Effector memory CD8-positive, alpha-beta T cell (primary cell): ENCODE measurements at regions not wholly inside any gene's neighbourhood (a gene's known extent, or its start where the extent isn't known, plus 50 kb on each side); places are given as distances from the start of the nearest gene placed in this dataset.

Experiments used
- ATAC-seq: fragments of 150-1000 bp; cut with Tn5 transposase; replicated peaks from 2 replicates; pipeline ENCODE4 v1.10.0; 2021; ENCODE audit warnings: mild to moderate bottlenecking, moderate library complexity
- DNase-seq, 3 experiments: peaks; one replicate each; pipeline ENCODE4 v3.0.0; 2021
- H3K27ac Mint-ChIP-seq, 2 donors: one replicate each; pipeline ENCODE4 v1.8.0; 2022; ENCODE audit warnings: mild to moderate bottlenecking in 2 of 2, mixed read lengths in 2 of 2, moderate library complexity in 2 of 2
- H3K27me3 Mint-ChIP-seq, 2 donors: one replicate each; pipeline ENCODE4 v1.8.0; 2022; ENCODE audit warnings: mixed read lengths in 2 of 2
- H3K36me3 Mint-ChIP-seq: one replicate; pipeline ENCODE4 v1.8.0; 2022; ENCODE audit warnings: mild to moderate bottlenecking, moderate library complexity, mixed read lengths; ENCODE audit not compliant: insufficient read depth
- H3K4me1 Mint-ChIP-seq, 2 donors: one replicate each; pipeline ENCODE4 v1.8.0; 2022; ENCODE audit warnings: low read depth in 2 of 2, mixed read lengths in 2 of 2
- H3K4me3 Mint-ChIP-seq, 2 donors: one replicate each; pipeline ENCODE4 v1.8.0; 2022; ENCODE audit warnings: mild to moderate bottlenecking in 2 of 2, mixed read lengths in 2 of 2, moderate library complexity in 2 of 2
- H3K9me3 Mint-ChIP-seq, 2 donors: one replicate each; pipeline ENCODE4 v1.8.0; 2022; ENCODE audit warnings: mixed read lengths in 2 of 2

GRCh38 chr10:43949351-43949750 lies 300.7 kb upstream of the ZNF32 start:
- Mint-ChIP-seq H3K4me3 (no peak overlapping the region), H3K4me1 (no peaks in the 10 kb centered on the region), H3K36me3 (no peaks in the 10 kb centered on the region), H3K27ac (no peak overlapping the region), H3K9me3 (no peaks in the 10 kb centered on the region), H3K27me3 (peaks cover 25 to 26% of the 10 kb centered on the region in 2 donors)
- ATAC-seq (no peak), DNase-seq (no peak)

- ATAC-seq (no peak), DNase-seq (no peak)
- no peak overlapping the region for H3K27ac Mint-ChIP-seq
- H3K4me3 Mint-ChIP-seq, result no peak overlapping the region
- H3K9me3 Mint-ChIP-seq, result no peaks in the 10 kb centered on the region
- H3K36me3 Mint-ChIP-seq, result peaks cover 3% of the 10 kb centered on the region
- peaks cover 10 to 14% of the 10 kb centered on the region in 2 donors for H3K4me1 Mint-ChIP-seq
- peaks cover 11 to 13% of the 10 kb centered on the region in 2 donors for H3K27me3 Mint-ChIP-seq
These were observed 297.8 kb upstream of the ZNF32 start for GRCh38 chr10:43946445-43946844.

DNA sequence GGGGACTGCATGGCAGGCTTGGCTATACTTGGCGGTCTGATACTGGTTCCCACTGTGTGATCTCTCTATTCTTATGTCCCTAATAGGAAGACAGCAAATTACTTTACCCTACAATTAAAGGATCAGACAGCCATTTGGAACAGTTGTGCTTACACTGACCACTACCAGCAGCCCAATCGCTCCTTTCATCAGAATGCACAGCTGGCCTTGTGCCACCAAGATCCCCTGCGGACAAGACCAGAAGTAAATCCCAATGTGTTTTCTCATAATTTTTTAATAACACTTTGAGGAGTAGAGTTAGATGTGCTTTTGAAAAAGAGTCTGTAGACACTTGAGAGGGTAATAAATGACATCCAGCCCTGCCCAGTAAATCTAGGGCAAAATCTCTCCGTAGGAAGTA lies 297.2 kb upstream of the ZNF32 start:
- Mint-ChIP-seq H3K27me3 (peaks cover 6 to 13% of the 10 kb centered on the region in 2 donors), H3K27ac (no peak overlapping the region), H3K4me1 (peaks cover 11 to 14% of the 10 kb centered on the region in 2 donors), H3K9me3 (no peaks in the 10 kb centered on the region), H3K36me3 (peaks cover 3% of the 10 kb centered on the region), H3K4me3 (no peak overlapping the region)
- DNase-seq (no peak), ATAC-seq (no peak)

GRCh38 chr10:43945094-43945730 lies 296.5 kb upstream of the ZNF32 start:
- peaks cover 3% of the 10 kb centered on the region for H3K36me3 Mint-ChIP-seq
- H3K27me3 Mint-ChIP-seq, result peaks cover 5 to 13% of the 10 kb centered on the region in 2 donors
- DNase-seq, result no peak
- H3K4me1 Mint-ChIP-seq, result peaks cover 11 to 14% of the 10 kb centered on the region in 2 donors
- H3K4me3 Mint-ChIP-seq, result no peak overlapping the region
- no peak for ATAC-seq
- no peaks in the 10 kb centered on the region for H3K9me3 Mint-ChIP-seq
- H3K27ac Mint-ChIP-seq, result no peak overlapping the region

GRCh38 chr10:43944381-43945093 lies 295.9 kb upstream of the ZNF32 start:
- H3K4me1 Mint-ChIP-seq, result peaks cover 17 to 21% of the 10 kb centered on the region in 2 donors
- H3K9me3 Mint-ChIP-seq, result no peaks in the 10 kb centered on the region
- H3K4me3 Mint-ChIP-seq, result no peak overlapping the region
- peaks cover 3% of the 10 kb centered on the region for H3K36me3 Mint-ChIP-seq
- ATAC-seq (no peak), DNase-seq (no peak)
- H3K27ac Mint-ChIP-seq, result no peak overlapping the region
- peaks cover 5 to 13% of the 10 kb centered on the region in 2 donors for H3K27me3 Mint-ChIP-seq

GRCh38 chr10:43943818-43944360 lies 295.2 kb upstream of the ZNF32 start:
- no peaks in the 10 kb centered on the region for H3K9me3 Mint-ChIP-seq
- peaks cover 5 to 13% of the 10 kb centered on the region in 2 donors for H3K27me3 Mint-ChIP-seq
- peaks cover 3% of the 10 kb centered on the region for H3K36me3 Mint-ChIP-seq
- no peak for ATAC-seq
- no peak for DNase-seq
- no peak overlapping the region for H3K4me3 Mint-ChIP-seq
- H3K27ac Mint-ChIP-seq, result peak overlapping the region in 1 of 2 donors; percentile 26
- peaks cover 18 to 25% of the 10 kb centered on the region in 2 donors for H3K4me1 Mint-ChIP-seq

- no peak for DNase-seq
- ATAC-seq, result no peak
- H3K9me3 Mint-ChIP-seq, result no peaks in the 10 kb centered on the region
- H3K27me3 Mint-ChIP-seq, result peaks cover 5 to 13% of the 10 kb centered on the region in 2 donors
- H3K27ac Mint-ChIP-seq, result peak overlapping the region in 1 of 2 donors; percentile 55
- peaks cover 18 to 25% of the 10 kb centered on the region in 2 donors for H3K4me1 Mint-ChIP-seq
- H3K36me3 Mint-ChIP-seq, result peaks cover 3% of the 10 kb centered on the region
- H3K4me3 Mint-ChIP-seq, result peak overlapping the region in 1 of 2 donors; percentile 9
These were observed 294.6 kb upstream of the ZNF32 start for GRCh38 chr10:43943119-43943817.

- peaks cover 18 to 25% of the 10 kb centered on the region in 2 donors for H3K4me1 Mint-ChIP-seq
These were observed 293.6 kb upstream of the ZNF32 start for GRCh38 chr10:43942096-43942850.

GRCh38 chr10:43940898-43941837 lies 292.5 kb upstream of the ZNF32 start:
- DNase-seq, result no peak
- ATAC-seq, result no peak
- Mint-ChIP-seq H3K36me3 (peaks cover 3% of the 10 kb centered on the region), H3K4me1 (peaks cover 18 to 25% of the 10 kb centered on the region in 2 donors), H3K4me3 (no peak overlapping the region), H3K9me3 (no peaks in the 10 kb centered on the region), H3K27ac (no peak overlapping the region), H3K27me3 (peaks cover 5 to 13% of the 10 kb centered on the region in 2 donors)

More at GRCh38 chr10:43942096-43942850, 293.6 kb upstream of the ZNF32 start:
- no peak for DNase-seq
- H3K9me3 Mint-ChIP-seq, result no peaks in the 10 kb centered on the region
- peaks cover 3% of the 10 kb centered on the region for H3K36me3 Mint-ChIP-seq
- H3K4me3 Mint-ChIP-seq, result no peak overlapping the region
- peak overlapping the region in 1 of 2 donors; percentile 55 for H3K27ac Mint-ChIP-seq
- peaks cover 5 to 13% of the 10 kb centered on the region in 2 donors for H3K27me3 Mint-ChIP-seq
- no peak for ATAC-seq

DNA sequence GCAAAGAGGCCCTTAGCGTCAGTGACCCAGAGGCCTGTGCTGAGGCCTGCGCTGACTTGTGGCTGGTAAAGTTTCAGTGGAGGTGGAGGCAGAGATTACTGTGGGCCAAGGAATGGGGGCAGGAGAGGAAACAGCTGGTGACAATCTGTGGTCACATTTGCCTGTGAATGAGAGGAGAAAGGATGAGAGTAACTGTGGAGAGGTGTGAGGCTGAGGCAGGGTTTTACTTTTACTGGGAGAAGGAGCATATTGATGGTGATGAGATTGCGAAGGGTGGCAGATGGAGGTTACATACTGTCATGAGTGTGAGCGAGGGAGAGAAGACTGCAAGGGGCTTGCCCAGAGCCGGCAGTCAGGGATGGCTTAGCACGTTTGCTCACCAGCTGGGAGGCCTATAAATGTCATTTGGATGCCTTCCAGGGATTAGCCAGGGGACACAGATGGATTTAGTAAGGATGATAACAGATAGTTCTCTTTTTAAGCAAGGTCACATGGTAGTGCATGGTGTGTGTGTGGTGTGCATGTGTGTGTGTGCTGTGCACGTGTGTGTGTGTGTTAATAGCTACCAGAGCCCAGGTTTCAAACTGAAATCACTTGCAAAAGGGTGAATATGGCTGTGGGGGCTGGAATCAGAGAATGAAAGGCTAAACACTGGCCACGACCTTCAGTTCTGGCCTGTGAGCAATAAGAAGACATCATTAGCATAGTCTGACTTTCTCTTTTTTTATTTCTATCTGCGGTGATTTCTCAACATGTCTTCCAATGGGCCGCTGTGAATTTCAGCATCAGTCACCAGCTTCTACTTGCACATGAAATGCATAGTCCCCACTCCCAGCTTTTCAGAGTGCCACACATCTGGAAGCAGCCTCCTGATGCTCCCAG lies 291.5 kb upstream of the ZNF32 start:
- DNase-seq, result no peak
- Mint-ChIP-seq H3K27ac (peak overlapping the region; percentile 0 to 59), H3K4me3 (no peak overlapping the region), H3K4me1 (peaks cover 18 to 25% of the 10 kb centered on the region in 2 donors), H3K27me3 (peaks cover 5 to 13% of the 10 kb centered on the region in 2 donors), H3K9me3 (no peaks in the 10 kb centered on the region), H3K36me3 (peaks cover 3% of the 10 kb centered on the region)
- ATAC-seq, result no peak

DNA sequence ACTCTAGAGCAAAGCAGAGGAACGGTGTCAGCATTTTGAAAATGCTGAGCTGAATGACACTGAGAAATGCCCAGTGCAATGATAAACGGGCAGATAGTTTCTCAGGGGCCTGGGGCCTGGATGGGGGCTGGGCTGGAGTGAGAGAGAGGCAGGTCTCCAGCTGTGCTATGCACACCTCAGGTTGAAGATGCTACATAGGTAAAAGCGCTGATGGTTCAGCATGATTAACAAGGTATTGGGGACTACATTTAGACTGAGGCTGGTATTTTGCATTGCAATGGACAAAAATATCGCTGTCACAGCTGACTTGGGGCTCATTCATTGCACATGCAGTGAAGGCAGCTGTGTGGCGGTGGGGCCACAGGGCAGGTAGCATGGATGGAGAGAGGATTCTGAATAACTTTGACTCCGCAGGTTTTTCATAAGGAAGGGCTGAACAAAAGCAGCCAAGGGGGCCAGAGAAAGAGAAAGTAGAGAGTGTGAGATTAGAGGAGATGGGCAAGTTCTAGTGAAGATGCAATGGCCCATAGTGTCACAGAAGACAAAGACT lies 290.8 kb upstream of the ZNF32 start:
- DNase-seq (no peak), ATAC-seq (no peak)
- H3K4me1 Mint-ChIP-seq, result peaks cover 18 to 25% of the 10 kb centered on the region in 2 donors
- H3K4me3 Mint-ChIP-seq, result no peak overlapping the region
- peaks cover 5 to 9% of the 10 kb centered on the region in 2 donors for H3K27me3 Mint-ChIP-seq
- no peaks in the 10 kb centered on the region for H3K9me3 Mint-ChIP-seq
- H3K27ac Mint-ChIP-seq, result peak overlapping the region; percentile 0 to 59
- H3K36me3 Mint-ChIP-seq, result peaks cover 3% of the 10 kb centered on the region
